ENCODE measurements at regions not wholly inside any gene's neighbourhood (a gene's known extent, or its start where the extent isn't known, plus 50 kb on each side); places are given as distances from the start of the nearest gene placed in this dataset.

- H3K27me3 Mint-ChIP-seq (ENCODE audit: low read depth) = no peaks in the 10 kb centered on the region
- no peaks in the 10 kb centered on the region for H3K4me1 Mint-ChIP-seq
Measured at GRCh38 chr3:6601374-6601773, 259.5 kb upstream of the GRM7 start.

GRCh38 chr3:6602329-6602728 lies 258.6 kb upstream of the GRM7 start:
- H3K27ac Mint-ChIP-seq = no peak overlapping the region
- H3K4me3 Mint-ChIP-seq = no peak overlapping the region
- H3K36me3 Mint-ChIP-seq = no peaks in the 10 kb centered on the region
- no peaks in the 10 kb centered on the region for H3K27me3 Mint-ChIP-seq (ENCODE audit: low read depth)
- H3K9me3 Mint-ChIP-seq = no peaks in the 10 kb centered on the region
- no peak for TF ChIP-seq CTCF (IDR thresholded peaks at IDR 0.05; ENCODE audit: unreplicated experiment)
- H3K4me1 Mint-ChIP-seq = no peaks in the 10 kb centered on the region
- no peak for DNase-seq (ENCODE audit: low spot score in 2 of 2, unreplicated experiment in 2 of 2)

More at GRCh38 chr3:6601374-6601773, 259.5 kb upstream of the GRM7 start:
- H3K4me3 Mint-ChIP-seq = no peak overlapping the region
- H3K9me3 Mint-ChIP-seq = peaks cover 5% of the 10 kb centered on the region
- no peaks in the 10 kb centered on the region for H3K36me3 Mint-ChIP-seq
- no peak for TF ChIP-seq CTCF (IDR thresholded peaks at IDR 0.05; ENCODE audit: unreplicated experiment)
- DNase-seq (ENCODE audit: low spot score in 2 of 2, unreplicated experiment in 2 of 2) = no peak
- H3K27ac Mint-ChIP-seq = no peak overlapping the region

- DNase-seq (ENCODE audit: low spot score in 2 of 2, unreplicated experiment in 2 of 2) = no peak
- Mint-ChIP-seq H3K27me3 (ENCODE audit: low read depth) (peaks cover 1% of the 10 kb centered on the region), H3K4me1 (no peaks in the 10 kb centered on the region), H3K36me3 (no peaks in the 10 kb centered on the region), H3K4me3 (no peak overlapping the region), H3K27ac (no peak overlapping the region), H3K9me3 (no peaks in the 10 kb centered on the region)
- no peak for TF ChIP-seq CTCF (IDR thresholded peaks at IDR 0.05; ENCODE audit: unreplicated experiment)
Measured at GRCh38 chr3:6605227-6605626, 255.7 kb upstream of the GRM7 start.

- Mint-ChIP-seq H3K9me3 (no peaks in the 10 kb centered on the region), H3K36me3 (no peaks in the 10 kb centered on the region), H3K4me3 (no peak overlapping the region), H3K4me1 (no peaks in the 10 kb centered on the region), H3K27me3 (ENCODE audit: low read depth) (peaks cover 1% of the 10 kb centered on the region), H3K27ac (no peak overlapping the region)
- TF ChIP-seq CTCF (IDR thresholded peaks at IDR 0.05; ENCODE audit: unreplicated experiment) = no peak
- no peak for DNase-seq (ENCODE audit: low spot score in 2 of 2, unreplicated experiment in 2 of 2)
Measured at GRCh38 chr3:6608843-6609242, 252.1 kb upstream of the GRM7 start.

DNA sequence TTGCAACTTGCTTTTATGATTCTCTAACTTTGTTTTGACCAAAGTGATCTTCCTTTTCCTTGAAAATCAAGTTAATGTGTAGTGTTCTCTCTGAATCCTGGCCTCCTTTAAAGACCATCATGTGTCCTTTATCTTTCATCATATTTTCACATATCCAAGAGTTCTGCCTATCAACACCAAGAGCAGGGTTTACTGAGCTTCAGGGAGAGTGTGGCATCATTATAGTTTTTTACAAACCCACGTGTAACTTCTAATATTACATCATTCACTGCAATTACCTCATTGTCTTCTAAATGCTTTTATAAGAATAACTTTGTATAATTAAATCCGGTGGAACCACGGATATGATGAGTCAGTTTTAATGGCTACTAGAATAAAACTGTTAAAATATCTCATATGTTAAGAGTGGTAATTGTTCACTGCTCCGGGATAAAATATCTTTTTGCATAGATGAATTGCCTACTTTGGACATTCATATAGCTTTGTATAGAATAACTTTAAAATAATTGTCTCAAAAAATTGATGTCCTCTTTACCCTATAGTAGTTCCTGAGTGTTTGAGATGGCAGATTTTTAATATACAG lies 248.8 kb upstream of the GRM7 start:
- no peak for TF ChIP-seq CTCF (IDR thresholded peaks at IDR 0.05; ENCODE audit: unreplicated experiment)
- Mint-ChIP-seq H3K27ac (no peak overlapping the region), H3K9me3 (peaks cover 5% of the 10 kb centered on the region), H3K36me3 (no peaks in the 10 kb centered on the region), H3K4me1 (no peaks in the 10 kb centered on the region), H3K27me3 (ENCODE audit: low read depth) (peaks cover 1% of the 10 kb centered on the region), H3K4me3 (no peak overlapping the region)
- no peak for DNase-seq (ENCODE audit: low spot score in 2 of 2, unreplicated experiment in 2 of 2)

- Mint-ChIP-seq H3K27me3 (ENCODE audit: low read depth) (no peaks in the 10 kb centered on the region), H3K36me3 (no peaks in the 10 kb centered on the region), H3K4me3 (no peak overlapping the region), H3K27ac (no peak overlapping the region), H3K9me3 (peaks cover under 1% of the 10 kb centered on the region), H3K4me1 (peaks cover 5% of the 10 kb centered on the region)
- TF ChIP-seq CTCF (IDR thresholded peaks at IDR 0.05; ENCODE audit: unreplicated experiment) = no peak
- DNase-seq (ENCODE audit: low spot score in 2 of 2, unreplicated experiment in 2 of 2) = no peak
Measured at GRCh38 chr3:6622260-6622659, 238.7 kb upstream of the GRM7 start.

Measured in mesothelial cell of epicardium (in vitro differentiated cells).